Inferior parietal cortex (tissue), 1 donor: ENCODE measurements at regions not wholly inside any gene's neighbourhood (a gene's known extent, or its start where the extent isn't known, plus 50 kb on each side); places are given as distances from the start of the nearest gene placed in this dataset.

Source experiments
- DNase-seq: peaks from one replicate; pipeline ENCODE4 v3.0.0-alpha.2; 2016; ENCODE audit errors: extremely low spot score

GRCh38 chr1:4366091-4366490 lies 288.3 kb upstream of the AJAP1 start:
- DNase-seq, result no peak

GRCh38 chr1:4367230-4367777 lies 287.1 kb upstream of the AJAP1 start:
- no peak for DNase-seq

GRCh38 chr1:4369335-4369734 lies 285.1 kb upstream of the AJAP1 start:
- DNase-seq, result no peak

- DNase-seq, result no peak
Measured at GRCh38 chr1:4371849-4372248, 282.6 kb upstream of the AJAP1 start.

GRCh38 chr1:4375812-4376211 lies 278.6 kb upstream of the AJAP1 start:
- DNase-seq, result no peak

- DNase-seq, result no peak
Measured at GRCh38 chr1:4379451-4380175, 274.8 kb upstream of the AJAP1 start.

- DNase-seq, result no peak
Measured at GRCh38 chr1:4380564-4381168, 273.7 kb upstream of the AJAP1 start.

GRCh38 chr1:4393191-4393590 lies 261.2 kb upstream of the AJAP1 start:
- no peak for DNase-seq

- no peak for DNase-seq
Measured at GRCh38 chr1:4394366-4394765, 260.0 kb upstream of the AJAP1 start.

- no peak for DNase-seq
Measured at GRCh38 chr1:4395158-4395557, 259.3 kb upstream of the AJAP1 start.

GRCh38 chr1:4395676-4396075 lies 258.7 kb upstream of the AJAP1 start:
- DNase-seq, result no peak

GRCh38 chr1:4396551-4396950 lies 257.9 kb upstream of the AJAP1 start:
- DNase-seq, result peak; percentile 27

GRCh38 chr1:4397196-4397595 lies 257.2 kb upstream of the AJAP1 start:
- peak; percentile 45 for DNase-seq

GRCh38 chr1:4402032-4402431 lies 252.4 kb upstream of the AJAP1 start:
- no peak for DNase-seq

GRCh38 chr1:4404854-4405590 lies 249.4 kb upstream of the AJAP1 start:
- no peak for DNase-seq

- DNase-seq, result no peak
Measured at GRCh38 chr1:4407851-4408250, 246.6 kb upstream of the AJAP1 start.

- DNase-seq, result no peak
Measured at GRCh38 chr1:4408380-4408779, 246.0 kb upstream of the AJAP1 start.

GRCh38 chr1:4411862-4412261 lies 242.5 kb upstream of the AJAP1 start:
- DNase-seq, result no peak

- DNase-seq, result no peak
Measured at GRCh38 chr1:4415476-4415875, 238.9 kb upstream of the AJAP1 start.

- DNase-seq, result no peak
Measured at GRCh38 chr1:4416189-4416588, 238.2 kb upstream of the AJAP1 start.

GRCh38 chr1:4418021-4418420 lies 236.4 kb upstream of the AJAP1 start:
- no peak for DNase-seq

- no peak for DNase-seq
Measured at GRCh38 chr1:4421986-4422385, 232.4 kb upstream of the AJAP1 start.
